Lung (tissue), 11 donors: ENCODE measurements at regions not wholly inside any gene's neighbourhood (a gene's known extent, or its start where the extent isn't known, plus 50 kb on each side); places are given as distances from the start of the nearest gene placed in this dataset.

Experiments
- ATAC-seq: fragments of 200-7000 bp; cut with Tn5 transposase; one replicate; pipeline ENCODE4 v1.9.1; 2020; ENCODE audit warnings: moderate number of reproducible peaks; ENCODE audit not compliant: insufficient read depth, low FRiP score
- DNase-seq, 3 donors: peaks; one replicate each; pipeline ENCODE4 v3.0.0-alpha.2; 2013 to 2017
- H3K27ac ChIP-seq, 2 donors: one replicate each; pipeline ENCODE4 v1.5.1; 2013; ENCODE audit warnings: mild to moderate bottlenecking in 2 of 2, moderate library complexity in 2 of 2, control low read depth in 1 of 2, inconsistent platforms in 1 of 2, low read depth in 1 of 2, low read length in 1 of 2
- H3K27me3 ChIP-seq, 3 donors: one replicate each; pipeline ENCODE4 v1.5.1; 2013; ENCODE audit warnings: low read length in 2 of 3; ENCODE audit not compliant: control insufficient read depth in 3 of 3, insufficient read depth in 3 of 3
- H3K36me3 ChIP-seq, 4 donors: one replicate each; pipeline ENCODE4 v1.5.1; 2013; ENCODE audit warnings: low read length in 4 of 4, mild to moderate bottlenecking in 1 of 4, moderate library complexity in 1 of 4; ENCODE audit not compliant: control insufficient read depth in 4 of 4, insufficient read depth in 4 of 4
- H3K4me1 ChIP-seq, 5 donors: one replicate each; pipeline ENCODE4 v1.5.1; 2013; ENCODE audit warnings: low read length in 5 of 5, mild to moderate bottlenecking in 2 of 5, moderate library complexity in 1 of 5; ENCODE audit not compliant: control insufficient read depth in 5 of 5, insufficient read depth in 5 of 5
- H3K4me3 ChIP-seq: one replicate; pipeline ENCODE4 v1.5.1; 2013; ENCODE audit warnings: mild to moderate bottlenecking, control low read depth, moderate library complexity
- H3K9ac ChIP-seq, 2 donors: one replicate each; pipeline ENCODE4 v1.5.1; 2013; ENCODE audit warnings: low read length in 2 of 2, control low read depth in 1 of 2; ENCODE audit not compliant: insufficient read depth in 1 of 2
- H3K9me3 ChIP-seq, 4 donors: one replicate each; pipeline ENCODE4 v1.5.1; 2013; ENCODE audit warnings: low read length in 3 of 4, mild to moderate bottlenecking in 1 of 4, moderate library complexity in 1 of 4; ENCODE audit not compliant: control insufficient read depth in 4 of 4, insufficient read depth in 3 of 4
- CTCF ChIP-seq: IDR thresholded peaks from 2 replicates; pipeline ENCODE4 v1.5.1; 2012; ENCODE audit warnings: mild to moderate bottlenecking; ENCODE audit errors: control extremely low read depth, extremely low read depth
- WGBS, 2 donors: extraction: QIAGEN DNeasy Blood & Tissue Kit; methylation state at CpG; one replicate each; pipeline ENCODE4 v1.1.7; 2013; 5-methylcytosine and 5-hydroxymethylcytosine counted together
- donor health status: control.
- donor health status: control.
- donor health status: Bipolar disorder and iron deficiency.
- donor health status: healthy.
- donor health status: DM: yes; HTN: yes; CAD: no.

DNA sequence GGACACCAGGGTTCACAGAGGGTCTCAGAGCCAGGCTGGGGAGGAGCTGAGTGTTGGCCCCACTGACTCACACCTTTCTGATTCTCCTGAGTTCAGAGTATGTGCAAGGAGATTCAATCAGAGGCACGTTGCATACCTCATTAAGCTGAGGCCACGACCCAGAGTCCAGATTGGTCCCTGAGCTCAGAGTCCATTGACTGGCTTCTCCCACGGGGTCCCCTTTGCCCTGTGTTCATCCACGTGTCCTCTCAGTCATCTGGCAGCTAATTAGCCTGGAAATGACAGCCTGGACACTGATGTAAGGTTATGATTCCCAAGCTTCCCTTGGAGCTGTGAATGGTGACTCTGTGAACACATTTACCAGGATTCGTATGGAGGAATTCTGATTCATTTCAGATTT lies 267.2 kb downstream of the SH3BP4 start:
- H3K9me3 ChIP-seq = no peaks in the 10 kb centered on the region
- H3K4me3 ChIP-seq = no peak overlapping the region
- TF ChIP-seq CTCF = no peak
- no peaks in the 10 kb centered on the region for H3K27me3 ChIP-seq
- no peak for DNase-seq
- H3K36me3 ChIP-seq = no peaks in the 10 kb centered on the region
- no peak overlapping the region for H3K27ac ChIP-seq
- no peak overlapping the region for H3K9ac ChIP-seq
- WGBS, 2 donors = 78 to 79% methylated on average over 5 of the region's 5 CpGs
- ATAC-seq = no peak
- H3K4me1 ChIP-seq = no peaks in the 10 kb centered on the region

- Histone ChIP-seq H3K9me3 (no peaks in the 10 kb centered on the region), H3K27ac (no peak overlapping the region), H3K27me3 (no peaks in the 10 kb centered on the region), H3K4me1 (no peaks in the 10 kb centered on the region), H3K4me3 (no peak overlapping the region), H3K36me3 (no peaks in the 10 kb centered on the region), H3K9ac (no peak overlapping the region)
- ATAC-seq (no peak), DNase-seq (no peak)
- no peak for TF ChIP-seq CTCF
- WGBS, 2 donors = 83 to 92% methylated on average over 6 of the region's 6 CpGs
These were observed 268.5 kb downstream of the SH3BP4 start for GRCh38 chr2:235220331-235220730.

DNA sequence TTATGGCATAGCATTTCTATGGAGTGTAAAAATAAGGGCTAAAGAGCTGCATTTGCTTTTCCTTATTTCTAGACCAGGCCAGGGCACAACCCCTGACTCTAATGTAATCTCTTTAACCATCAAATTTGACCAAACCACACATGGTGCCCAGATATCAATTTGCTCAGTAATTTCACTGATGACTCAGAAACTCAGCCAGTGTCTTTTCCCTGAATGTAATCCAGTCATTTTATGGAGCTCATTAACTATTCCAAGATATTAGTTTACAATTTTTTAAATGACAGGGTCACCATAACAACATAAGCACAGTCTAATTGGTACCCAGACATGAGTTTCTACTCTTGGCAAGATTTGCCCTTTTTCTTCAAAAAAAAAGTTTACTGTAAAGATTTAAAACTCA lies 270.8 kb upstream of the AGAP1 start:
- no peaks in the 10 kb centered on the region for H3K9me3 ChIP-seq
- H3K27me3 ChIP-seq = no peaks in the 10 kb centered on the region
- no peak overlapping the region for H3K9ac ChIP-seq
- ATAC-seq (no peak), DNase-seq (no peak)
- no peak for TF ChIP-seq CTCF
- peaks cover 0 to 9% (median 3%) of the 10 kb centered on the region in 5 donors for H3K4me1 ChIP-seq
- H3K4me3 ChIP-seq = no peak overlapping the region
- H3K36me3 ChIP-seq = no peaks in the 10 kb centered on the region
- H3K27ac ChIP-seq = no peak overlapping the region

- H3K27ac ChIP-seq = no peak overlapping the region
- 97 to 98% methylated on average over 5 of the region's 5 CpGs for WGBS, 2 donors
- H3K36me3 ChIP-seq = no peaks in the 10 kb centered on the region
- no peak overlapping the region for H3K4me3 ChIP-seq
- no peak for TF ChIP-seq CTCF
- ATAC-seq (no peak), DNase-seq (no peak)
- no peaks in the 10 kb centered on the region for H3K9me3 ChIP-seq
- H3K9ac ChIP-seq = no peak overlapping the region
- H3K4me1 ChIP-seq = peaks cover 0 to 10% (median 4%) of the 10 kb centered on the region in 5 donors
- no peaks in the 10 kb centered on the region for H3K27me3 ChIP-seq
These were observed 269.4 kb upstream of the AGAP1 start for GRCh38 chr2:235224410-235224809.
